ENCODE measurements at regions not wholly inside any gene's neighbourhood (a gene's known extent, or its start where the extent isn't known, plus 50 kb on each side); places are given as distances from the start of the nearest gene placed in this dataset.

DNA sequence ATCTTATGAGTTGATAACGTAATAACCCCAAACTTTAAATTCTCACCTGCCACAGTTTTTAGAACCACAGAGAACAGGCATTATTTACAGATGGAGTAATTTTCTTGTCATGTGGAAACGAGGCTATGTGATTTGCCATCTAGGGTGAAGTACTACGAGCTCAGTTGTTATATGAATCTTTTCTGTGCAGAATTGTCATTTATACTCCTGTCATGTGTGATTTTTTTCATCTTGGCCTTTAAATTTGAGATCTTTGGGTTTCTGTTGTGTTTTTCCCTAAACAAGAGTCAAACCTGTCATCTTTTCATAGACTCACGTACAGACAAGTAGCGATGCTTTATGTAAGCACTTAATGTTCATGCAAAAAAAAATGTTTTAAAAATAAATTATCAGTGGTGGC is 153.7 kb upstream of the TAC1 start:
- Mint-ChIP-seq H3K36me3 (no peaks in the 10 kb centered on the region), H3K4me3 (no peak overlapping the region), H3K27me3 (peaks cover 7% of the 10 kb centered on the region), H3K9me3 (no peaks in the 10 kb centered on the region), H3K27ac (no peak overlapping the region), H3K4me1 (ENCODE audit: unreplicated experiment) (no peaks in the 10 kb centered on the region)
- DNase-seq (ENCODE audit: extremely low spot score, unreplicated experiment), result no peak
- TF ChIP-seq, protein P1, sequence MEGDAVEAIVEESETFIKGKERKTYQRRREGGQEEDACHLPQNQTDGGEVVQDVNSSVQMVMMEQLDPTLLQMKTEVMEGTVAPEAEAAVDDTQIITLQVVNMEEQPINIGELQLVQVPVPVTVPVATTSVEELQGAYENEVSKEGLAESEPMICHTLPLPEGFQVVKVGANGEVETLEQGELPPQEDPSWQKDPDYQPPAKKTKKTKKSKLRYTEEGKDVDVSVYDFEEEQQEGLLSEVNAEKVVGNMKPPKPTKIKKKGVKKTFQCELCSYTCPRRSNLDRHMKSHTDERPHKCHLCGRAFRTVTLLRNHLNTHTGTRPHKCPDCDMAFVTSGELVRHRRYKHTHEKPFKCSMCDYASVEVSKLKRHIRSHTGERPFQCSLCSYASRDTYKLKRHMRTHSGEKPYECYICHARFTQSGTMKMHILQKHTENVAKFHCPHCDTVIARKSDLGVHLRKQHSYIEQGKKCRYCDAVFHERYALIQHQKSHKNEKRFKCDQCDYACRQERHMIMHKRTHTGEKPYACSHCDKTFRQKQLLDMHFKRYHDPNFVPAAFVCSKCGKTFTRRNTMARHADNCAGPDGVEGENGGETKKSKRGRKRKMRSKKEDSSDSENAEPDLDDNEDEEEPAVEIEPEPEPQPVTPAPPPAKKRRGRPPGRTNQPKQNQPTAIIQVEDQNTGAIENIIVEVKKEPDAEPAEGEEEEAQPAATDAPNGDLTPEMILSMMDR (conservative IDR thresholded peaks at IDR 0.05), result no peak

DNA sequence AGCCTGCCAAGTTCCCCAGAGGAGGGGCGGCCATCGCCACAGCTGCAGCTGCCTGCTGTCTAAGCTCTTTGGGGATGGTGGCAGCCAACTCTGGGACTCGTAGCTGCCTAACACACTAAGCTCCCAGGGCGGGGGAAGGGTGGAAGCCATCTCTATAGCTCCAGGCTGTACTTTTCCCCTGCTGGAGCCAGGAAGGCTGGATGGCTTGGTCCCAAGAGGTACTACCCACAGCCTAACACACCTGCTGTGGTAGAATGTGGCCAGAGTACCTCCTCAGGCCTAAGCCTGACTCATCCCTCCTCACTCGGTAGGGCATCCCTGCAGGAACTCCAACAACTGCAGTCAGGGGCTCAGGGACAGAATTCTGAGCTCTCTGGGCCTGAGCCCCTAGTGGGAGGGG is 151.7 kb upstream of the TAC1 start:
- no peak for DNase-seq (ENCODE audit: extremely low spot score, unreplicated experiment)
- Mint-ChIP-seq H3K27me3 (peaks cover 7% of the 10 kb centered on the region), H3K9me3 (no peaks in the 10 kb centered on the region), H3K4me3 (no peak overlapping the region), H3K4me1 (ENCODE audit: unreplicated experiment) (no peaks in the 10 kb centered on the region), H3K36me3 (no peaks in the 10 kb centered on the region), H3K27ac (no peak overlapping the region)
- TF ChIP-seq, protein P1 (conservative IDR thresholded peaks at IDR 0.05), result no peak

DNA sequence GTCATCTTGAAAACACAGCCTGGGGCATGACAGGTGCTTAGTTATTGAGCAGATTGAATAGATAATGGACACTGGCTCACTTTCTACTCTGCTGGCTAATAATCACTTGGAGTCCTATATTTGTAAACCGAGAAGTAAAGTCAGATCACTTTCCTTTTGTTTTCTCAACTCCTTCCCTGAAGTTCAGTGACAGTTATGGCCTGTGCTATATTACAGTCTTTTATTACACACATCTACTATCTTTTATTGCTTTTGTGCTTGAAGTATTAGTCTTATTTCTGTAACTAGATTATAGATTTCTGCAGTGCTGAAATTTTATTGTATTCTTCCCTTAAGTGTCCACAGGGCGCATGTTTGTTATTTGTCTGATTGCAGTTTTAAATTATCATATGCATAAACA is 136.4 kb upstream of the TAC1 start:
- no peaks in the 10 kb centered on the region for H3K4me1 Mint-ChIP-seq (ENCODE audit: unreplicated experiment)
- DNase-seq (ENCODE audit: extremely low spot score, unreplicated experiment), result no peak
- H3K27ac Mint-ChIP-seq, result no peak overlapping the region
- no peaks in the 10 kb centered on the region for H3K36me3 Mint-ChIP-seq
- no peaks in the 10 kb centered on the region for H3K9me3 Mint-ChIP-seq
- peaks cover 9% of the 10 kb centered on the region for H3K27me3 Mint-ChIP-seq
- H3K4me3 Mint-ChIP-seq, result no peak overlapping the region
- TF ChIP-seq, protein P1 (conservative IDR thresholded peaks at IDR 0.05), result no peak

DNA sequence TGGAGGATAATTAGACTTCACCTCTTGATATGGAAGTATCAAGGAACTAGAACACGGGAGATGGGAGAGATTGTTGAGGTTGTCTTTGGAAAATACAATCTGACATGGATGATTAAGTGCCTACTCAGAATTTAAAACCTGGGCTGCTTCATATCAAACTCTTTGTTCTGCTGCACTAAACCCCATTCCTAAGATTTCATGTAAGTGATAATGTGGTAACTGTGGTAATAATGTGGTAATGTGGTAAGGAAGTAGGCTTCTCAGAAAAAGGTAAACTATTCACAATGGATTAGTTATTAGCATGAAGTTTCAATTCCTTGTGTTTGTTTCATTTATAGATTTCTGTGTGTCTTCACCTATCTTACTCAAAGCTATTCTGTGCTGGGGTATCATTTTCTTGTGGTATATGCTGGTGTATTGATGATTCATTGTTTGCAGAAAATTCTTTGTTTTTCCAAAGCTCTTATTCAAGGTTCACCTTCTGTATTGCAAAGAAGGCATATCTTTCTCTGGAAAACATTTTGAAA is 129.9 kb upstream of the TAC1 start:
- H3K4me3 Mint-ChIP-seq, result no peak overlapping the region
- no peaks in the 10 kb centered on the region for H3K36me3 Mint-ChIP-seq
- no peaks in the 10 kb centered on the region for H3K27me3 Mint-ChIP-seq
- TF ChIP-seq, protein P1 (conservative IDR thresholded peaks at IDR 0.05), result no peak
- no peak overlapping the region for H3K27ac Mint-ChIP-seq
- DNase-seq (ENCODE audit: extremely low spot score, unreplicated experiment), result no peak
- no peaks in the 10 kb centered on the region for H3K9me3 Mint-ChIP-seq
- H3K4me1 Mint-ChIP-seq (ENCODE audit: unreplicated experiment), result no peaks in the 10 kb centered on the region

DNA sequence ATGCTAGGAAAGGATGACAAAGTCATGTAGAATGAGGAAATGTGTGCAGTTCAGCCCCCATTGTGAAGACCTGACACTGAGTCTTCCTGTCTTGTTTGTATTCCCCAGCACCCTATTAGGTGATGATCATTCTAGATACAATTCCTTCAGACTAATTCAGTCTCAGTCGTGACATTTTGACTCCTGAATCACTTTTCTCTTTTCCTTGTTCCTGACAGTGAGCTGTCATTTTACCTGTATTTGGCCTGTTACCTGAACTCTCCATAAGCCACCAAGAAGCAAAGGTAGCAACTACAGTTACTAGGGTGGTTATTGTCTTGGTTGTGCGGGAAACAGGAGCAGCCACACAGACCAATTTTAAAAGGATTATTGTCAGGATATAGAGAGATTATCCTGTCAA is 111.4 kb upstream of the TAC1 start:
- H3K36me3 Mint-ChIP-seq, result no peaks in the 10 kb centered on the region
- no peaks in the 10 kb centered on the region for H3K9me3 Mint-ChIP-seq
- H3K4me1 Mint-ChIP-seq (ENCODE audit: unreplicated experiment), result no peaks in the 10 kb centered on the region
- H3K4me3 Mint-ChIP-seq, result no peak overlapping the region
- peaks cover 14% of the 10 kb centered on the region for H3K27me3 Mint-ChIP-seq
- TF ChIP-seq, protein P1 (conservative IDR thresholded peaks at IDR 0.05), result no peak
- DNase-seq (ENCODE audit: extremely low spot score, unreplicated experiment), result no peak
- no peak overlapping the region for H3K27ac Mint-ChIP-seq

DNA sequence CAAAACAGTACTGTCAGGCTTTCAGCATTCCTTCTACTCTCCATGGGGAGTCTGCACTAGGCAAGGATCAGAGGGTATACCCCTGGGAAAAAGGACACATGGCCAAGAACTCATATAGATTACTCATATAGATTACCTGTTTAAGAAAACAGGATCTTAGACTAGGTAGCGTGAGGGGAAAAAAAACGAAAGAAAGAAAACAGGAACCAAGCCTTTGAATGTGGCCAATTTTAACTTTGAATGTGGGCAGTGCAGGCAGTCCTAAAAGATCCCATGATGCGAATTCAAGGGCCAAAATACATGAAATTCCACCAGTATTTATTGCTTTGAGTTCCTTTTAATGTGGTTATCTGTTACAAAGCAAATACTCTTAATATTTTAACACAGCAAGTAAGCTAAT is 108.6 kb upstream of the TAC1 start:
- Mint-ChIP-seq H3K27ac (no peak overlapping the region), H3K4me1 (ENCODE audit: unreplicated experiment) (no peaks in the 10 kb centered on the region), H3K27me3 (peaks cover 28% of the 10 kb centered on the region), H3K4me3 (no peak overlapping the region), H3K9me3 (no peaks in the 10 kb centered on the region), H3K36me3 (no peaks in the 10 kb centered on the region)
- TF ChIP-seq, protein P1 (conservative IDR thresholded peaks at IDR 0.05), result no peak
- no peak for DNase-seq (ENCODE audit: extremely low spot score, unreplicated experiment)

Measured in type B pancreatic cell (in vitro differentiated cells).